Lower lobe of right lung (tissue), 2 donors: ENCODE measurements at regions not wholly inside any gene's neighbourhood (a gene's known extent, or its start where the extent isn't known, plus 50 kb on each side); places are given as distances from the start of the nearest gene placed in this dataset.

Experiments
- ATAC-seq, 2 donors: fragments of 200-7000 bp; cut with Tn5 transposase; one replicate each; pipeline ENCODE4 v1.9.1; 2020 to 2022; ENCODE audit warnings: mild to moderate bottlenecking in 2 of 2, moderate library complexity in 2 of 2
- DNase-seq: peaks from one replicate; pipeline ENCODE4 v3.0.0-alpha.2; 2020
- H3K27ac ChIP-seq: fragments of 200-600 bp; one replicate; pipeline ENCODE4 v1.8.0; 2022
- H3K27me3 ChIP-seq: fragments of 200-600 bp; one replicate; pipeline ENCODE4 v1.8.0; 2022; ENCODE audit warnings: low read depth
- H3K36me3 ChIP-seq: fragments of 200-600 bp; one replicate; pipeline ENCODE4 v1.8.0; 2022; ENCODE audit warnings: mild to moderate bottlenecking
- H3K4me1 ChIP-seq: fragments of 200-600 bp; one replicate; pipeline ENCODE4 v1.8.0; 2022
- H3K4me3 ChIP-seq: fragments of 200-600 bp; one replicate; pipeline ENCODE4 v1.8.0; 2022; ENCODE audit warnings: mild to moderate bottlenecking
- H3K9me3 ChIP-seq: fragments of 200-600 bp; one replicate; pipeline ENCODE4 v1.8.0; 2022
- CTCF ChIP-seq: fragments of 200-600 bp; IDR thresholded peaks from one replicate; pipeline ENCODE4 v1.8.0; 2022; ENCODE audit warnings: antibody characterized with exemption, mild to moderate bottlenecking
- intact Hi-C: fragments of 100-400 bp; cut with DNase I; formaldehyde crosslinking; loops from one replicate; pipeline ENCODE4 v1.11.0; 2022
- donor health status: DM: no; HTN: yes; CAD: no; lungs with severe emphysema.

- Histone ChIP-seq H3K4me1 (no peaks in the 10 kb centered on the region), H3K27ac (no peak overlapping the region), H3K9me3 (no peaks in the 10 kb centered on the region), H3K4me3 (no peak overlapping the region), H3K27me3 (no peaks in the 10 kb centered on the region), H3K36me3 (no peaks in the 10 kb centered on the region)
- no peak for DNase-seq
- intact Hi-C loops = no loop called here
- ATAC-seq = peak in 1 of 2 donors; percentile 29
- TF ChIP-seq CTCF = no peak
Measured at GRCh38 chr18:67380867-67381266, 135.7 kb downstream of the DSEL start.

GRCh38 chr18:67379981-67380380 lies 136.5 kb downstream of the DSEL start:
- ATAC-seq = no peak
- DNase-seq = no peak
- Histone ChIP-seq H3K27ac (no peak overlapping the region), H3K4me1 (no peaks in the 10 kb centered on the region), H3K36me3 (no peaks in the 10 kb centered on the region), H3K9me3 (no peaks in the 10 kb centered on the region), H3K27me3 (no peaks in the 10 kb centered on the region), H3K4me3 (no peak overlapping the region)
- no peak for TF ChIP-seq CTCF
- intact Hi-C loops = no loop called here

DNA sequence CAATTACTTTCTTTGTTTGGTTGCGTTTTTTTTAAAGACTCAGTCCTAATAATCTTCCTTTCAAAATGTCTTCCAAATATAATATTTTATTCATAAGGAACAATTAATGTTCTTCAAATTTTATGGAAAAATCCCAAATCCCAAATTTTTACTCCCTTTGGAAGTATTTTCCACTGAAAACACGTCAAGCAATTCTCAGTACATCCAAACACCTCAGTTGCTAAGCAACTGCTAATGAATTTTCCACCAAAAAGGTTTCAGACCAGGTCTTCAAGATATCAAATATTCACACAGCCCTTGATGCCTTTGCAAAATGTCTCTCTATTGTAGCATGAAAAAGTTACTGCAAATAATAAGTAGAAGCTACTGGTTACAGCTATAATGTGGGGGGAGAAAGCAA lies 140.1 kb downstream of the DSEL start:
- Histone ChIP-seq H3K4me1 (no peaks in the 10 kb centered on the region), H3K27me3 (no peaks in the 10 kb centered on the region), H3K27ac (no peak overlapping the region), H3K4me3 (no peak overlapping the region), H3K36me3 (no peaks in the 10 kb centered on the region), H3K9me3 (no peaks in the 10 kb centered on the region)
- no peak for DNase-seq
- TF ChIP-seq CTCF = no peak
- intact Hi-C loops = no loop called here
- ATAC-seq = no peak

DNA sequence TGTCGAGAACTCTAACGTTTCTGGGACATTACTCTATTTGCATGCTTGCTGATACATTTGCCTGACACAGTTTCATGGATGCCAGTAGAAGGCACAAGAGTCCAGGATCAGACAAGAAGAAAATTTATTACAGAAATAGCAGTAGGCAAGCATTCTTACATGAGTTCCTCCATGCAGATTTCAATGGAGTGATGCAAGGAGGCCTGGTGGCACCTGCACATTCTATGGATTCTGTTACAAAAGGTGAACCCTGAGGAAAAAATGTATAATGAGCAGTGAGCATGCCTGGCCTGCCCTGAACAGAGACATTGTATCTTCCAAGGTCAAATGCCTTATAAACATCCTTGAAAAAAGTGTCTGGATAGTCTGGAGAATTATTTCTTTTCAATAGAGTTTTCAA lies 142.9 kb downstream of the DSEL start:
- Histone ChIP-seq H3K36me3 (no peaks in the 10 kb centered on the region), H3K27me3 (no peaks in the 10 kb centered on the region), H3K4me3 (no peak overlapping the region), H3K9me3 (no peaks in the 10 kb centered on the region), H3K4me1 (no peaks in the 10 kb centered on the region), H3K27ac (no peak overlapping the region)
- ATAC-seq (no peak), DNase-seq (no peak)
- no peak for TF ChIP-seq CTCF
- intact Hi-C loops = no loop called here

- no peaks in the 10 kb centered on the region for H3K4me1 ChIP-seq
- no peak overlapping the region for H3K4me3 ChIP-seq
- H3K27me3 ChIP-seq = no peaks in the 10 kb centered on the region
- no peak for TF ChIP-seq CTCF
- ATAC-seq (no peak), DNase-seq (no peak)
- H3K9me3 ChIP-seq = no peaks in the 10 kb centered on the region
- H3K36me3 ChIP-seq = no peaks in the 10 kb centered on the region
- intact Hi-C loops = no loop called here
- no peak overlapping the region for H3K27ac ChIP-seq
Measured at GRCh38 chr18:67367540-67367939, 149.0 kb downstream of the DSEL start.

DNA sequence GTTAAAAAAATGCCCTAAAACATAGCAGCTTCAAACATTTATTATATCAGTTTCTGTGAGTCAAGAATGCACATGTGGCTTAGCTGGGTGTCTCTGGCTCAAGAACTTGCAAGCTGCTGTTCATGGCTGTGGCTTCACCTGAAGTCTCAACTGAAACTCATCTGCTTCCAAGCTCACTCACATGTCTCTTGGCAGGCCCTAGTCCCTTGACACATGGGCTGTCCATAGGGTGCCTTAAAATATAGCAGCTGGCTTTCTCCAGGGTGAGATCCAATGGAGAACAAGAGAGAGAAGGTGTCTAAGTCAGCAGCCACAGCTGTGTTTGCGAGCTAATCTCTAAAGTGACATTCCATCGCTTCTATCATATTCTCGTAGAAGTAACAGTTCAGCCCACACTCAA lies 152.8 kb downstream of the DSEL start:
- DNase-seq (no peak), ATAC-seq (no peak)
- intact Hi-C loops = no loop called here
- H3K27ac ChIP-seq = no peak overlapping the region
- TF ChIP-seq CTCF = no peak
- H3K4me1 ChIP-seq = no peaks in the 10 kb centered on the region
- no peaks in the 10 kb centered on the region for H3K27me3 ChIP-seq
- H3K36me3 ChIP-seq = no peaks in the 10 kb centered on the region
- no peaks in the 10 kb centered on the region for H3K9me3 ChIP-seq
- H3K4me3 ChIP-seq = no peak overlapping the region
